ENCODE measurements at regions not wholly inside any gene's neighbourhood (a gene's known extent, or its start where the extent isn't known, plus 50 kb on each side); places are given as distances from the start of the nearest gene placed in this dataset.

- no peak for TF ChIP-seq CTCF (IDR thresholded peaks at IDR 0.05; ENCODE audit: low read length, missing control alignments)
- no peak overlapping the region for H3K4me3 ChIP-seq (replicated peaks; ENCODE audit: low read depth, low read length)
- no peak for DNase-seq (ENCODE audit: low read depth)
These were observed 445.8 kb upstream of the NAALADL2 start for GRCh38 chr3:174413062-174413912.

- no peak for DNase-seq (ENCODE audit: low read depth)
- TF ChIP-seq CTCF (IDR thresholded peaks at IDR 0.05; ENCODE audit: low read length, missing control alignments) = no peak
- H3K4me3 ChIP-seq (replicated peaks; ENCODE audit: low read depth, low read length) = no peak overlapping the region
These were observed 444.2 kb upstream of the NAALADL2 start for GRCh38 chr3:174414902-174415301.

GRCh38 chr3:174417573-174417972, 441.6 kb upstream of the NAALADL2 start:
- DNase-seq (ENCODE audit: low read depth) = no peak
- no peak overlapping the region for H3K4me3 ChIP-seq (replicated peaks; ENCODE audit: low read depth, low read length)
- no peak for TF ChIP-seq CTCF (IDR thresholded peaks at IDR 0.05; ENCODE audit: low read length, missing control alignments)

GRCh38 chr3:174419216-174419615, 439.9 kb upstream of the NAALADL2 start:
- H3K4me3 ChIP-seq (replicated peaks; ENCODE audit: low read depth, low read length) = no peak overlapping the region
- DNase-seq (ENCODE audit: low read depth) = no peak
- TF ChIP-seq CTCF (IDR thresholded peaks at IDR 0.05; ENCODE audit: low read length, missing control alignments) = no peak

GRCh38 chr3:174423936-174424335, 435.2 kb upstream of the NAALADL2 start:
- no peak for TF ChIP-seq CTCF (IDR thresholded peaks at IDR 0.05; ENCODE audit: low read length, missing control alignments)
- no peak overlapping the region for H3K4me3 ChIP-seq (replicated peaks; ENCODE audit: low read depth, low read length)
- no peak for DNase-seq (ENCODE audit: low read depth)

GRCh38 chr3:174424656-174425055, 434.5 kb upstream of the NAALADL2 start:
- no peak for DNase-seq (ENCODE audit: low read depth)
- TF ChIP-seq CTCF (IDR thresholded peaks at IDR 0.05; ENCODE audit: low read length, missing control alignments) = no peak
- no peak overlapping the region for H3K4me3 ChIP-seq (replicated peaks; ENCODE audit: low read depth, low read length)

GRCh38 chr3:174425422-174425821, 433.7 kb upstream of the NAALADL2 start:
- DNase-seq (ENCODE audit: low read depth) = no peak
- no peak overlapping the region for H3K4me3 ChIP-seq (replicated peaks; ENCODE audit: low read depth, low read length)
- TF ChIP-seq CTCF (IDR thresholded peaks at IDR 0.05; ENCODE audit: low read length, missing control alignments) = no peak
